Activated CD8-positive, alpha-beta T cell treated with anti-CD3 and anti-CD28 coated beads, Interleukin-2, amount 10 ng/mL, durations not matched to agents 7 days and 5 days (primary cell): ENCODE measurements at regions not wholly inside any gene's neighbourhood (a gene's known extent, or its start where the extent isn't known, plus 50 kb on each side); places are given as distances from the start of the nearest gene placed in this dataset.
"Not testable (repeated sequence)": the region's sequence is repeated elsewhere in the genome, so short reads cannot be mapped to it uniquely, and the experiment has no call there.

ENCODE experiments used
- ATAC-seq: fragments of 150-1000 bp; cut with Tn5 transposase; one replicate; pipeline ENCODE4 v1.10.0; 2021; ENCODE audit warnings: moderate library complexity
- CTCF ChIA-PET: fragments of 350-600 bp; sonication (Branson Sonifier 250); formaldehyde crosslinking; loops from one replicate; lab custom pipeline; 2021; ENCODE audit warnings: antibody characterized with exemption; lab: Charles Lee
- POLR2A ChIA-PET: fragments of 350-600 bp; sonication (Branson Sonifier 250); formaldehyde crosslinking; loops from one replicate; lab custom pipeline; 2021; ENCODE audit warnings: antibody characterized with exemption; lab: Charles Lee
- DNase-seq: peaks from one replicate; pipeline ENCODE4 v3.0.0-alpha.2; 2020
- H3K27ac Mint-ChIP-seq: one replicate; pipeline ENCODE4 v1.8.0; 2021; ENCODE audit warnings: mild to moderate bottlenecking, mixed read lengths
- H3K27me3 Mint-ChIP-seq: one replicate; pipeline ENCODE4 v1.8.0; 2021; ENCODE audit warnings: low read depth, mixed read lengths
- H3K36me3 Mint-ChIP-seq: one replicate; pipeline ENCODE4 v1.8.0; 2021; ENCODE audit warnings: low read depth, mixed read lengths
- H3K4me1 Mint-ChIP-seq: one replicate; pipeline ENCODE4 v1.8.0; 2021; ENCODE audit warnings: low read depth, mixed read lengths
- H3K4me3 Mint-ChIP-seq: one replicate; pipeline ENCODE4 v1.8.0; 2021; ENCODE audit warnings: mild to moderate bottlenecking, mixed read lengths
- H3K9me3 Mint-ChIP-seq: one replicate; pipeline ENCODE4 v1.8.0; 2022; ENCODE audit warnings: mixed read lengths; ENCODE audit not compliant: insufficient read depth

DNA sequence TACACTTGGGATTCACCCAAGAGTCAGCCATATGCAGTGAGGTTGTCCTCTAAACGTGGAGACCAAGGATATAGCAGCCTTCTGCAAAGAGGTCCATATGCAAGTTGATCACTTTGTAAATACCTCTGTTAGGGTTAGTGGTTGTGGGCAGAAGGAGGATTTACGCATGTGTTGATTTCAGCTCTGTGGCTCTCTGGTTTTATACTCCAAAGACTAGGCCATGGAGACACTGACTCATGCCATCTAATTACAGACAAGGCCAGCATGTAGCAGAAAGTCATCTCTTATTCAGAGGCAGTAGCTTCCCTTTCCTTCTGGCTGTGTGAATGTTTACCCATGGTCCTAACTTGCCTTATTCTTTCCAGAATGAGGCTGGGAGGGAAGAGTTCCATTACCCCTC, 140.9 kb upstream of the GOLGA6L4 start:
- ATAC-seq, H3K4me1 Mint-ChIP-seq, H3K9me3 Mint-ChIP-seq, POLR2A ChIA-PET, H3K4me3 Mint-ChIP-seq, H3K36me3 Mint-ChIP-seq, DNase-seq, CTCF ChIA-PET, H3K27ac Mint-ChIP-seq, H3K27me3 Mint-ChIP-seq: not testable (repeated sequence)

DNA sequence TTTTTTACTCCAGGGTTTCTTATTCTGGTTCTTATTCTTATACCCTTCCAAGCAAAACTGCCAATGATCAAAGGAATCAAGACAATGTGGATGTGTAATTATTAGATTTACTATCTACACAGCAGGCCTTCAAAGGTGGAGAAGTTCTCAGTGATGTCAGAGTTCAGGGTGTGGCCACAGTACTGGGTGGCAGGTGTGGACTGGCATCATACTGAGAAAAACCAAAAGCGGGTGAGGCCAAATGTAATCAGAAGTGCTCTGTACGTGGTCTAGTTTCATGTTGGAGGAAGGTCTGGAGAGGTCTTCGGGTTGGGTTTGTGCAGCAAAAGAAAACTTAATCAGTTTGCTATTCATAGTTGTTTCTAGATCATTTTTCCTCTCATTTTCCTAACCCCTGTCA, 138.5 kb upstream of the GOLGA6L4 start:
- CTCF ChIA-PET, H3K27ac Mint-ChIP-seq, H3K4me1 Mint-ChIP-seq: not testable (repeated sequence)

DNA sequence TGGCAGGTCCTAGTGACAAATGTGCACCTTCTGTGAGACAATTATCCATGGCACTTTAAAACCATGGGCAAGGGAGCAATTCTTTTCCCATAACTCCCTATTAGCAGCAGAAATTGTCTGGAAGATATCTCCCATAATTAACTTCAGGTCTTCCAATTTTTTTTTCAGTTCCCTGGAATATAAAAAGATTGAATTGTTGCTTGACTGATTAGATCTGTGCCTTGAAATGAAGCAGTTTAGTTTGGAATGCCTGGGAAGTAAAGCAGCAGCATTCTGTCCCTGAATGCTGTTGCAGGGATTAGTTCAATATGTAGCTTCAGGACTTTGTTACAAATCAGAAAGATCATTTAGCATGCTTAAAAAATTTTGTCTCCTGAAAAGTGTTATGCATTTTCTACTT, 137.0 kb upstream of the GOLGA6L4 start:
- Mint-ChIP-seq H3K9me3 (no peaks in the 10 kb centered on the region), H3K4me1 (no peaks in the 10 kb centered on the region), H3K36me3 (no peaks in the 10 kb centered on the region), H3K4me3 (no peak overlapping the region), H3K27ac (no peak overlapping the region), H3K27me3 (peaks cover 4% of the 10 kb centered on the region)
- ChIA-PET CTCF (no interaction called here), POLR2A (no interaction called here)
- no peak for ATAC-seq
- no peak for DNase-seq

More for the DNA sequence above, 138.5 kb upstream of the GOLGA6L4 start:
- H3K9me3 Mint-ChIP-seq, H3K36me3 Mint-ChIP-seq, H3K4me3 Mint-ChIP-seq, DNase-seq, ATAC-seq, H3K27me3 Mint-ChIP-seq, POLR2A ChIA-PET: not testable (repeated sequence)

DNA sequence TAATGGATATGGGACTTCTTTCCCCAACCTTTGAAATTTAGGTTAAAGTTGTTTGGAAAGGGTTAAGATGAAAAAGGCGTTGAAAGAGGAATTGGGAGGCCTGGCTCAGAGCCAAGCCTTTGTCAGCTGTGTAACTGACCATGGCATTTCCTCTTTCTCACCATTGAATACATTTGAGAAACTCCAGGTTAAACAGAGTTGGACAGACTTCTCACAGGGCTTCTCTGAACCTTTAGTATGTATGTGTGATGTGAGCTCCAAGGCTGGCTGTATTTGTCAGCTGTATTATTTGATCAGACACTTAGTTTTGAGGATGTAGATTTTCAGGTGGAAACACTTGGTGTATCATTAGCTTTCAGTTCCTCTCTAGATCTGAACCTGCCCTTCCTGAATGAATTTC, 136.4 kb upstream of the GOLGA6L4 start:
- H3K4me3 Mint-ChIP-seq, result no peak overlapping the region
- CTCF ChIA-PET, result no interaction called here
- no peak for ATAC-seq
- H3K4me1 Mint-ChIP-seq, result no peaks in the 10 kb centered on the region
- no peaks in the 10 kb centered on the region for H3K36me3 Mint-ChIP-seq
- peaks cover 4% of the 10 kb centered on the region for H3K27me3 Mint-ChIP-seq
- H3K27ac Mint-ChIP-seq, result no peak overlapping the region
- DNase-seq, result no peak
- POLR2A ChIA-PET, result no interaction called here
- no peaks in the 10 kb centered on the region for H3K9me3 Mint-ChIP-seq

DNA sequence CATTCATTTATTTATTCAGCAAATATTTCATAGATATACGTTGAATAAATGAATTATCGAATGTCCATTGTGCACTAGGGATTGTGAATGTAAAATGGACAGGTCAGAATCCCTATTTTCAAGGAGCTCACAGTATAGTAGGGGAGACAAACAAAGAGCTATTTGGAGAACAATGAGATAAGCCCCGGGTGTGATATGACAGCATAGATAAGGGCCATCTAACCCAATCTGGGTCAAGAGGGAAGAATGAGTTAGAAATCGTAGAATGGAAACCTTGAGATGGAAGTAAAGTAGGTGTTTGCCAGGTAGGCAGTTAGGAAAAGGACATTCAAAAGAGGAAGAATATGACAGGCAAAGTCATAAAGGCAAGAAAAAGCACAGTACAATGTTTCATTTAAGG, 132.2 kb upstream of the GOLGA6L4 start:
- ATAC-seq (no peak), DNase-seq (no peak)
- Mint-ChIP-seq H3K9me3 (no peaks in the 10 kb centered on the region), H3K27ac (no peak overlapping the region), H3K27me3 (peaks cover 16% of the 10 kb centered on the region), H3K4me3 (no peak overlapping the region), H3K36me3 (no peaks in the 10 kb centered on the region), H3K4me1 (no peaks in the 10 kb centered on the region)
- POLR2A ChIA-PET, result interaction anchor here (0.6 kb wide), 1 partner anchor 229 kb away, joined by 3 read pairs; no protein-coding TSS in a partner anchor
- CTCF ChIA-PET, result no interaction called here

DNA sequence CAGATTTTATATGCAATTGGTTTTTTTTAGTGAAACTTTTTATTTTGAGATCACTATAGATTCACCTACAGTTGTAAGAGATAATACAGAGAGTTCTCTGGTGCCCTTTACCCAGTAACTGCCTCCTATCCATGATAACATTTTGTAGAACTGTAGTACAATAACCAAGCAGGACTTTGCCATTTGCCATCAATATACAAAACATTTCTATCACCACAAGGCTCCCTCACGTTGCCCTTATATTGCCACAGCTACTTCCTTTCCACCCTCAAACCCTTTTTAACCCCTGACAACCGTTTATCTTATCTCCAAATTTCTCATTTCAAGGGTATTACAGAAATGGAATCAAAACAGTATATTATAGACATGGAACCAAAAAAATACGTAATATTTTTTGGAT, 130.7 kb upstream of the GOLGA6L4 start:
- Mint-ChIP-seq H3K9me3 (no peaks in the 10 kb centered on the region), H3K27ac (no peak overlapping the region), H3K4me1 (no peaks in the 10 kb centered on the region), H3K36me3 (no peaks in the 10 kb centered on the region), H3K4me3 (no peak overlapping the region), H3K27me3 (peaks cover 19% of the 10 kb centered on the region)
- POLR2A ChIA-PET, result no interaction called here
- ATAC-seq (no peak), DNase-seq (no peak)
- CTCF ChIA-PET, result no interaction called here

DNA sequence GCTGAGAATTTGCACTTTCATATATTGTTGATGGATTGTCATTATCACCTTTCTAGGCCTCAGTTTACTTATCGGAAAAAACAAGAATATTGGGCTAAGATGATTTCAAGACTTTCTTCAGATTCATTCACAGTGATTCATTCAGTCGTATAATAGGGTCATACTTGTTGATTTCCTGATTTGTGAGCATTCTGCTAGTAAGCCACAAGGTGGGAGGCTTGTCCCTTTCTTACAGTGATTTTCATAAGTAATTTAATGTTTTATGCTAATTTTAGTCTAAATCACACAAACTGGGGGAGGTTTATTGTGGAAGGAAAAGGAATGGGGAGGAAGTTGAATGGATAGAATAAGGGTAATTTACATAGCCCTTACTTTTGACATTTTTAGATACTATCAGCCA, 126.8 kb upstream of the GOLGA6L4 start:
- ChIA-PET POLR2A (no interaction called here), CTCF (no interaction called here)
- Mint-ChIP-seq H3K27ac (no peak overlapping the region), H3K9me3 (no peaks in the 10 kb centered on the region), H3K36me3 (no peaks in the 10 kb centered on the region), H3K27me3 (peaks cover 26% of the 10 kb centered on the region), H3K4me3 (no peak overlapping the region), H3K4me1 (no peaks in the 10 kb centered on the region)
- no peak for ATAC-seq
- DNase-seq, result no peak

DNA sequence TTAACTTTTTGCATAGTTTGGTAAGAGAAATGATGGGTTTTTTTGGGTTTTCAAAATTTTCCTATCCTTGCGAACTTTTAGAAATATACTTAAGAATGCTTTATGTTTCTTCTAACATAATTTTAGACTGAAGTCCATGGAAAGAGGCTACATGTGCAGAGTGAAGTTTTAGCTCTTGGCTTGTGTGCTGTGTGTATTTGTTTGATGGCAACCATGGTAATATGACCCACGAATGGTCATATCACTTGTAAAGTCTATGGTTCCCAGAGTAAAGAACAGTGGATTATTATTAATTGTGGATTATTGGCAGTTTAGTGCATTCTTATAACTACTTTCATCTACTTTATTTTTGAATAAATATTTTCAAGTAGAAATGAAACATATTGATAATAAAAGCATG, 124.0 kb upstream of the GOLGA6L4 start:
- CTCF ChIA-PET, result no interaction called here
- Mint-ChIP-seq H3K4me1 (no peaks in the 10 kb centered on the region), H3K27ac (no peak overlapping the region), H3K27me3 (peaks cover 25% of the 10 kb centered on the region), H3K9me3 (no peaks in the 10 kb centered on the region), H3K4me3 (no peak overlapping the region), H3K36me3 (no peaks in the 10 kb centered on the region)
- POLR2A ChIA-PET, result no interaction called here
- DNase-seq (no peak), ATAC-seq (no peak)

DNA sequence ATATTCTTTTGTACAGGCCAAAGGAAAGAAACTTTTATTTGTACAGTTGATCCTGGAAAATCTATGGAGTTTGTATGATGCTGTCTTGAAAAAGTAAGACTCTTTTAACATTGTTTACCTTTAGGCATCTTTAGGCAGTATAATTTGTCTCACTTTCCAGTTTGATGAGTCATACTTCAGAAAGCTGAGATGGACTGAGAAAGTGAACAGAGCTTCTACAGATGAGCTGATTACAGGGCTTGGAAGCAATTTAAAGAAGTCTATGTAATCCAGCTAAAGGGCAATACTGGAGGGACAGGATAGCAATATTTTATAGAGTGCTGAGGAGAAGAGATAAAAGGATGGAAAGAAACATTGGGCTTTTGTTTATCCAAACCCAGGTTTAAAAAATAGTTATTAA, 123.5 kb upstream of the GOLGA6L4 start:
- no peaks in the 10 kb centered on the region for H3K4me1 Mint-ChIP-seq
- ChIA-PET POLR2A (no interaction called here), CTCF (no interaction called here)
- ATAC-seq (no peak), DNase-seq (no peak)
- no peaks in the 10 kb centered on the region for H3K36me3 Mint-ChIP-seq
- no peak overlapping the region for H3K4me3 Mint-ChIP-seq
- H3K27me3 Mint-ChIP-seq, result peaks cover 24% of the 10 kb centered on the region
- H3K27ac Mint-ChIP-seq, result no peak overlapping the region
- H3K9me3 Mint-ChIP-seq, result no peaks in the 10 kb centered on the region

DNA sequence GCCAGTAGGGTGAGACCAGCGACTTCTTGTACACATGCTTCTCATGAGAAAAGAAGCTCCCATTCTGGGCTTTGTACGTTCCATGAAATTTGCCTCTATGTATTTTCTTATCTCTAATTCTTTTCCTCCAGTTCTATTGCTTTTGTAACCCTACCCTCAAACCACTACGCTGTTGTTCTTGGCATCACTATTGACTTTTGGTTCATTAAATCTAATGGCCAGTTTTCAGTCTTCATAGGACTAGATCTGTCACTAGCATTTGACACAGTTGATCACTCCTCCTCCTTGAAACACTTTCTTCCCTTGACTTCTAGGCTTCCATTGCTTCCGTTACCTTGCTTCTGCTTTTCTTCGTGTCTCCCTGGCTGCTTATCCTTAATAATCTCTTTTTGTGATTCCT, 121.7 kb upstream of the GOLGA6L4 start:
- ChIA-PET POLR2A (no interaction called here), CTCF (no interaction called here)
- Mint-ChIP-seq H3K4me1 (no peaks in the 10 kb centered on the region), H3K4me3 (no peak overlapping the region), H3K9me3 (no peaks in the 10 kb centered on the region), H3K27me3 (peaks cover 21% of the 10 kb centered on the region), H3K27ac (no peak overlapping the region), H3K36me3 (no peaks in the 10 kb centered on the region)
- ATAC-seq (no peak), DNase-seq (no peak)

DNA sequence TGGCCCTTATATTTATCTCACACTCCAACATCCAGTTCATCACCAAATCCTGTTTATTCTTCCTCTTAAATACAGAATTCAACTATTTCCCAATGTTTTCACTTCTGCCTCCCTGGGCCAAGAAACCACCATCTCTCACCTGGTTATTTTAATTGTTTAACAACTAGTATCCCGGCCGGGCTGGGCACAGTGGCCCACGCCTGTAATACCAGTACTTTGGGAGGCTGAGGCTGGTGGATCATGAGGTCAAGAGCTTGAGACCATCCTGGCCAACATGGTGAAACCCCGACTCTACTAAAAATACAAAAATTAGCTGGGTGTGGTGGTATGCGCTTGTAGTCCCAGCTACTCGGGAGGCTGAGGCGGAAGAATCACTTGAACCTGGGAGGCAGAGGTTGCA, 120.9 kb upstream of the GOLGA6L4 start:
- H3K36me3 Mint-ChIP-seq, H3K4me1 Mint-ChIP-seq, H3K9me3 Mint-ChIP-seq, H3K4me3 Mint-ChIP-seq, POLR2A ChIA-PET, H3K27ac Mint-ChIP-seq, DNase-seq, ATAC-seq, CTCF ChIA-PET: not testable (repeated sequence)
- peaks cover 17% of the 10 kb centered on the region for H3K27me3 Mint-ChIP-seq

DNA sequence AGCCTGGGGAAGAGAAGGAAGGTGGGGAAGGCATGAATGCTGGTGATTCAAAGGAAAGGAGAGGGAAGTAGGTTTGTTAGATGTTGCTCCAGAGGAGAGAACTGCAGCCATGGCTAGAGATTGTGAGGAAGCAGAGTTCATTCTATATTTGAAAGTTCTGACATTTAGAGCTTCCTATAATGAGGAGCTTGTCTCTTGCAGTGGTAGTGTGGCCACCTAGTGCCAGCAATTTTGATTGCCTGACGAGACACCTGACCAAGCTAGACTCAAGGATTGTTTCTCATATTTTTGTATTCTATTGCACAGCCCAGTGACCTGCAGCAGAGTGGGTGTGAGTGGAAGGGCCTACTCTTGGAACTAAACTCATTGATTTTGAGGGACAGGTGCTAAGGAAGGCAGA, 116.2 kb upstream of the GOLGA6L4 start:
- ATAC-seq, H3K4me1 Mint-ChIP-seq, H3K36me3 Mint-ChIP-seq, POLR2A ChIA-PET, CTCF ChIA-PET, H3K4me3 Mint-ChIP-seq, H3K27me3 Mint-ChIP-seq, H3K9me3 Mint-ChIP-seq, DNase-seq, H3K27ac Mint-ChIP-seq: not testable (repeated sequence)

DNA sequence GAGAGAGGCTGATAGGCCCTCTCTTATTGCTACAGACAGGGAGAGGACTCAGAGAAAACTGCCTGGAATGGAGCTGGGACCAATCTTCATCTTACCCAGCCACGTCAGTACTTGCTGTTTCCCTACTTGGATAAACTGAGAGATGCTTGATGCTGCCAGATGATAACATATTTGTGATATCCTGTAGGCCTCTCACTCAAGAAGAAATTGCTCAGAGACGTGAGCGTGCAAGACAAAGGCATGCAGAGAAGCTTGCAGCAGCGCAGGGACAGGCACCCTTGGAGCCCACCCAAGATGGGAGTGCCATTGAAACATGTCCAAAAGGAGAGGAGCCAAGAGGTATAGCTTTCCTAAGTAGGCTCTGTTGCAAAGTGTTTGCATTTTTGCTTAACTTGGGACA, 114.7 kb upstream of the GOLGA6L4 start:
- H3K4me1 Mint-ChIP-seq, ATAC-seq, H3K9me3 Mint-ChIP-seq, CTCF ChIA-PET, H3K4me3 Mint-ChIP-seq, POLR2A ChIA-PET, H3K27ac Mint-ChIP-seq, H3K36me3 Mint-ChIP-seq, DNase-seq: not testable (repeated sequence)
- H3K27me3 Mint-ChIP-seq, result peaks cover 13% of the 10 kb centered on the region
